Erythroblast (primary cell): ENCODE measurements at regions not wholly inside any gene's neighbourhood (a gene's known extent, or its start where the extent isn't known, plus 50 kb on each side); places are given as distances from the start of the nearest gene placed in this dataset.

Source experiments
- GATA1 ChIP-seq: IDR thresholded peaks from 2 replicates; pipeline ENCODE4 v1.6.1; 2011; ENCODE audit warnings: low read depth, mild to moderate bottlenecking, control low read depth, low read length, moderate library complexity
- POLR2A ChIP-seq: IDR thresholded peaks from 2 replicates; pipeline ENCODE4 v1.6.1; 2011; ENCODE audit warnings: mild to moderate bottlenecking, low read length

DNA sequence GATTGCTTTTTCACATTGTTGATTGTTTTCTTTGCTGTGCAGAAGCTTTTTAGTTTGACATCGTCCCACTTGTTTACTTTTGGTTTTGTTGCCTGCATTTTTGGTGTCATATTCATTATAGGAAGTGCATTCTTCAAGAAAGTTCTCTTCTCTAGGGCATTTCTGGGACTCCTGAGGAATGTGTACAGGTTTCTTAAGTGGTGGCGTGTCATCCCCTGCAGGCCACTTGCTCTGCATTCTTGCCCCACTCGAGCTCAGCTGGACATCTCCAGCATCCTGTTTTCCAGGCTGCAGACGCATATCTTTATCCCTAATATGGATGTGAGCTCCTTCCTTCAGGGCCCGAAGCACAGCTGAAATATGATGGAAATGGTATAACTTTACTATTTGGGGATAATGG lies 255.6 kb upstream of the HABP2 start:
- TF ChIP-seq POLR2A (no peak), GATA1 (no peak)
